Keratinocyte (primary cell): ENCODE measurements at regions not wholly inside any gene's neighbourhood (a gene's known extent, or its start where the extent isn't known, plus 50 kb on each side); places are given as distances from the start of the nearest gene placed in this dataset.
"Not testable (repeated sequence)": the region's sequence is repeated elsewhere in the genome, so short reads cannot be mapped to it uniquely, and the experiment has no call there.

Experiments
- DNase-seq: peaks from one replicate; pipeline ENCODE4 v3.0.0-alpha.2; 2011; ENCODE audit warnings: low read depth, missing footprints, low spot score
- FAIRE-seq: peaks from 2 replicates; lab custom pipeline; 2011; peaks lifted over from hg19 to GRCh38; lab: Jason Lieb, UNC
- H2AFZ ChIP-seq: 2 replicates; pipeline ENCODE4 v1.6.0; 2012; ENCODE audit warnings: low read length, control low read depth, inconsistent platforms; ENCODE audit not compliant: control insufficient read depth
- H3K27ac ChIP-seq: 2 replicates; pipeline ENCODE4 v1.5.1; 2011; ENCODE audit warnings: low read length; ENCODE audit not compliant: control insufficient read depth, insufficient read depth
- H3K27me3 ChIP-seq: 3 replicates; pipeline ENCODE4 v1.6.0; 2011; ENCODE audit warnings: low read length; ENCODE audit not compliant: control insufficient read depth, insufficient read depth; ENCODE audit errors: extremely low read depth
- H3K36me3 ChIP-seq, 2 experiments: 2 replicates in 1 of 2; 3 replicates in 1 of 2; pipeline ENCODE4 v1.5.1; 2011; ENCODE audit warnings: low read length in 2 of 2, mild to moderate bottlenecking in 1 of 2; ENCODE audit not compliant: control insufficient read depth in 2 of 2, insufficient read depth in 2 of 2; ENCODE audit errors: extremely low read depth in 1 of 2
- H3K4me1 ChIP-seq: 3 replicates; pipeline ENCODE4 v1.5.1; 2011; ENCODE audit warnings: low read length; ENCODE audit not compliant: control insufficient read depth, insufficient read depth; ENCODE audit errors: extremely low read depth
- H3K4me2 ChIP-seq: 3 replicates; pipeline ENCODE4 v1.6.0; 2011; ENCODE audit warnings: low read depth, low read length; ENCODE audit not compliant: control insufficient read depth, insufficient read depth; ENCODE audit errors: extremely low read depth
- H3K4me3 ChIP-seq, 3 experiments: fragments of 200-600 bp in 1 of 3; sonication (generic) in 1 of 3; 2 replicates in 2 of 3; 3 replicates in 1 of 3; pipeline ENCODE4 v1.5.1; 2011 to 2016; ENCODE audit warnings: low read length in 3 of 3, mild to moderate bottlenecking in 3 of 3, control low read depth in 2 of 3, inconsistent platforms in 1 of 3, low read depth in 1 of 3, mixed read lengths in 1 of 3, mixed run types in 1 of 3, moderate library complexity in 1 of 3; ENCODE audit not compliant: control insufficient read depth in 2 of 3, insufficient read depth in 2 of 3; ENCODE audit errors: extremely low read depth in 1 of 3
- H3K79me2 ChIP-seq: 2 replicates; pipeline ENCODE4 v1.6.0; 2012; ENCODE audit warnings: low read length; ENCODE audit not compliant: control insufficient read depth, insufficient read depth
- H3K9ac ChIP-seq: 3 replicates; pipeline ENCODE4 v1.6.0; 2011; ENCODE audit warnings: low read length; ENCODE audit not compliant: control insufficient read depth, insufficient read depth; ENCODE audit errors: extremely low read depth
- H3K9me1 ChIP-seq: 3 replicates; pipeline ENCODE4 v1.6.0; 2011; ENCODE audit warnings: low read length; ENCODE audit not compliant: control insufficient read depth, insufficient read depth; ENCODE audit errors: extremely low read depth
- H3K9me3 ChIP-seq: 2 replicates; pipeline ENCODE4 v1.5.1; 2012; ENCODE audit warnings: low read depth, low read length; ENCODE audit not compliant: control insufficient read depth
- H4K20me1 ChIP-seq: 3 replicates; pipeline ENCODE4 v1.6.0; 2011; ENCODE audit warnings: low read length; ENCODE audit not compliant: control insufficient read depth, insufficient read depth; ENCODE audit errors: extremely low read depth
- dilution Hi-C: fragments of 300-500 bp; cut with MboI; formaldehyde crosslinking; loops from one replicate; pipeline ENCODE4 v1.7.0; 2020; ENCODE audit warnings: low sequenced_read_pairs; ENCODE audit not compliant: extremely low pct_ligation_motif_present

- H3K4me2 ChIP-seq, dilution Hi-C loops, H3K27ac ChIP-seq, H3K36me3 ChIP-seq, H3K9ac ChIP-seq, H4K20me1 ChIP-seq, H2AFZ ChIP-seq, H3K4me1 ChIP-seq, H3K9me1 ChIP-seq, H3K27me3 ChIP-seq, DNase-seq, H3K79me2 ChIP-seq, FAIRE-seq, H3K4me3 ChIP-seq: not testable (repeated sequence)
- peaks cover 47% of the 10 kb centered on the region for H3K9me3 ChIP-seq
These were observed 255.8 kb downstream of the GOLGA6L6 start for GRCh38 chr15:20285696-20286300.

DNA sequence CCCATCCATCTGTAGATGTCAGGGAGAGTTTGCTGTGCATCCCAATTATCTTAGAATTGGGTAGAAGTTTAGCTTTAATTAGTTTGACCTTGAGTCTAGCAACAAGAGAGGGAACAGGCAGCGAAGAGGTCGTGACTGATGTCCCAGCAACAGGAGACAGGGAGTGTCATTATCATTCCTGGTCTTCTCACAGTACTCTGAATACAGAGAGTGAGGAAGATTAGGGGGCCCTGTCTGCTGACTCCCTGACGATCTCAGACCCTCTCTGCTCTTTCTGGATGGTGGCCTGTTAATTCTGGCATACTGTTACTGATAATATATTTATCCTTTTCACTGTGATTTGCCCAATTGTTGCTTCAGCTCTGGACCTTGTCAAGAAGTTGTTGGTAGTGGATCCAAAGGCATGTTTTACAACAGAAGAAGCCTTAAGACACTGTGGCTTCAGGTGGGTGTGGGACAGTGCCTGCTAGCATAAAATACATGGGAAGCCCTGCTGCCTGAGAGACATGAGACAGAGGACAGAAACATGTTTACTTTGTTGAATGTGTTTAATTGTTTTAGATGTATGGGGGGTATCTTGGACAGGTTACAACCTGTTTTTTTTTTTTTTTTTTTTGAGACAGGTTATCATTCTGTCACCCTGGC is 256.6 kb downstream of the GOLGA6L6 start:
- H3K4me1 ChIP-seq, H3K4me2 ChIP-seq, H3K27ac ChIP-seq, H3K27me3 ChIP-seq, H3K9me1 ChIP-seq, H2AFZ ChIP-seq, FAIRE-seq, dilution Hi-C loops, H3K36me3 ChIP-seq, DNase-seq, H3K4me3 ChIP-seq, H3K9ac ChIP-seq, H3K79me2 ChIP-seq, H4K20me1 ChIP-seq: not testable (repeated sequence)
- peaks cover 52% of the 10 kb centered on the region for H3K9me3 ChIP-seq

- H3K36me3 ChIP-seq, H3K4me3 ChIP-seq, FAIRE-seq, H2AFZ ChIP-seq, H3K79me2 ChIP-seq, H3K4me2 ChIP-seq, H4K20me1 ChIP-seq, H3K27me3 ChIP-seq, H3K9me1 ChIP-seq, H3K4me1 ChIP-seq, DNase-seq, dilution Hi-C loops, H3K27ac ChIP-seq, H3K9ac ChIP-seq: not testable (repeated sequence)
- peaks cover 44% of the 10 kb centered on the region for H3K9me3 ChIP-seq
These were observed 257.9 kb downstream of the GOLGA6L6 start for GRCh38 chr15:20283651-20284050.

GRCh38 chr15:20282491-20282943 is 259.1 kb downstream of the GOLGA6L6 start:
- DNase-seq = not testable (repeated sequence)

More at GRCh38 chr15:20282491-20282943, 259.1 kb downstream of the GOLGA6L6 start:
- H4K20me1 ChIP-seq, H3K4me1 ChIP-seq, H3K27me3 ChIP-seq, H3K79me2 ChIP-seq, H3K4me3 ChIP-seq, H3K27ac ChIP-seq, H2AFZ ChIP-seq, H3K9me1 ChIP-seq, H3K4me2 ChIP-seq, dilution Hi-C loops, FAIRE-seq, H3K36me3 ChIP-seq, H3K9ac ChIP-seq: not testable (repeated sequence)
- H3K9me3 ChIP-seq = peaks cover 45% of the 10 kb centered on the region
